22Rv1 (cell line): ENCODE measurements at regions not wholly inside any gene's neighbourhood (a gene's known extent, or its start where the extent isn't known, plus 50 kb on each side); places are given as distances from the start of the nearest gene placed in this dataset.
"Not testable (repeated sequence)": the region's sequence is repeated elsewhere in the genome, so short reads cannot be mapped to it uniquely, and the experiment has no call there.

Experiments
- H3K27ac ChIP-seq: fragments of 450-650 bp; 2 replicates; pipeline ENCODE4 v1.5.1; 2017
- ZFX ChIP-seq: fragments of 450-650 bp; IDR thresholded peaks from 2 replicates; pipeline ENCODE4 v1.6.1; 2017; ENCODE audit warnings: antibody characterized with exemption, borderline replicate concordance
- TF ChIP-seq, protein P1 (sequence below): fragments of 450-650 bp; IDR thresholded peaks from 2 replicates; pipeline ENCODE4 v1.5.1; 2017; ENCODE audit warnings: mild to moderate bottlenecking

DNA sequence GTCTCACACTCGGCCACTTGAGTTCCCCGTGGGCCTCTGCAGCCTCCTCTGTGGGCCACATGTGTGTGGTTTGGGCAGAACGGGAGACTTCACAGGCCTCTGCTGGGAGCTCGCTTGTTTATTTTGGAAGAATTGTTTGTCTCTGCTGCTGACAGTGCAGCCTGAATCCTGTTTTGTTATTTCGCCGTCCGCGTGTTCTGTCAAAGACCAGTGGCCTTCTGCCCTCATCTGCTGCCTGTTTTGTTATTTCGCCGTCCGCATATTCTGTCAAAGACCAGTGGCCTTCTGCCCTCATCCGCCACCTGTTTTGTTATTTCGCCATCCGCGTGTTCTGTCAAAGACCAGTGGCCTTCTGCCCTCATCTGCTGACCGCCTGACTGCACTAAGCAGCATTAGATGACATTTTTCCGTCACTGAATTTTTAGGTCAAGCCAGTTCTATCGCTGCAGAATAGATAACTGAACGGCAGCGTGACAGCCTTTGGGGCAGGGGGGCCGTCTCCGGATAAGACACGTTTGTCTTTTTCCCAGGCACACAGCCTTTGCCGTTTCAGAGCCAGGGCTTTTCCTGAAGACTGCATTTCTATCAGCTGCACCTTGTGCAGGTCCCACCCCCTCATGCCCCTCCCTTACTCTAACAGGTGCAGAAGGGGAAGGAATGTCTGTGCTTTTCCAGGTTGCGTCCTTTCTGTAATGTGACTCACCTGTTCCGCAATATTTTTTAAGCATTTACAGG, 158.5 kb upstream of the AFDN start:
- no peak overlapping the region for H3K27ac ChIP-seq
- no peak for TF ChIP-seq ZFX
- TF ChIP-seq, protein P1, sequence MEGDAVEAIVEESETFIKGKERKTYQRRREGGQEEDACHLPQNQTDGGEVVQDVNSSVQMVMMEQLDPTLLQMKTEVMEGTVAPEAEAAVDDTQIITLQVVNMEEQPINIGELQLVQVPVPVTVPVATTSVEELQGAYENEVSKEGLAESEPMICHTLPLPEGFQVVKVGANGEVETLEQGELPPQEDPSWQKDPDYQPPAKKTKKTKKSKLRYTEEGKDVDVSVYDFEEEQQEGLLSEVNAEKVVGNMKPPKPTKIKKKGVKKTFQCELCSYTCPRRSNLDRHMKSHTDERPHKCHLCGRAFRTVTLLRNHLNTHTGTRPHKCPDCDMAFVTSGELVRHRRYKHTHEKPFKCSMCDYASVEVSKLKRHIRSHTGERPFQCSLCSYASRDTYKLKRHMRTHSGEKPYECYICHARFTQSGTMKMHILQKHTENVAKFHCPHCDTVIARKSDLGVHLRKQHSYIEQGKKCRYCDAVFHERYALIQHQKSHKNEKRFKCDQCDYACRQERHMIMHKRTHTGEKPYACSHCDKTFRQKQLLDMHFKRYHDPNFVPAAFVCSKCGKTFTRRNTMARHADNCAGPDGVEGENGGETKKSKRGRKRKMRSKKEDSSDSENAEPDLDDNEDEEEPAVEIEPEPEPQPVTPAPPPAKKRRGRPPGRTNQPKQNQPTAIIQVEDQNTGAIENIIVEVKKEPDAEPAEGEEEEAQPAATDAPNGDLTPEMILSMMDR = no peak

DNA sequence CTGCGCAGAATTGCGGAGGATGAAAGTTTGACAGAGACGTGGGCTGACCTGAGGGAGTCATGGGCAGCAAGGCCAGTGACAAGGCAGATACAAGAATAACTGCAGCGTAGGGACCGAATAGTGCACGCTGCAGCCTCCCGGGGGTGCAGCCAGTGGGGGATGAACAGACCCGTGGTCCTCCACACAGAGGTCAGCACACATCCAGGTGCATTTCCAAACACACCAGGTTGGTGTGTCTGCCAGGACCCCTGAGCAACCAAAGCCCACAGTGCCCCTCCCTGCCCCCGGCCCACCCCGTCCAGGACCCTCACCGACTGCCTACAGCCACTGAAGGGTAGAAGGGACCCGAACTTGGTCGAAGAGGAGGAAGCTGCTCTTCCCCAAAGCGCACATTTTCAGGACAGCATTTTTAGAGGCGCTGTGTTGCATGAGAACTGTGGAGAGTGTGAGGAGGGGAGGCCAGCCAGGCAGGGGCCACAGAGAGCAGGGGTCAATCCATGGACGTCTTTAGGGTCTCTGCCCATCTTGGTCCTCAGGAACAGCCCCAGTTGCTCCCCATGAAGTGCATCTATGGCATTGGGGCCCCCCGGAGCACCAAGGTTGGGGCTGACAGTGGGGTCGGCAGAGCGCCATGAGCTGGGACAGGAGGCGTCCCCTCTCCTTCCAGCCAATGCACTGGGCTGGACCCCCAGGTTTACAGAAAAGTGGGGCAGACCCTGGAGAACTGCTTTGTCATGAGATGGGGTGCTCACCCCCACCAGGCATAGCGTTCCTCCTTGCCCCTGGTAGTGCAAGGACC, 157.8 kb upstream of the AFDN start:
- no peak for TF ChIP-seq ZFX
- TF ChIP-seq, protein P1 = no peak
- no peak overlapping the region for H3K27ac ChIP-seq

DNA sequence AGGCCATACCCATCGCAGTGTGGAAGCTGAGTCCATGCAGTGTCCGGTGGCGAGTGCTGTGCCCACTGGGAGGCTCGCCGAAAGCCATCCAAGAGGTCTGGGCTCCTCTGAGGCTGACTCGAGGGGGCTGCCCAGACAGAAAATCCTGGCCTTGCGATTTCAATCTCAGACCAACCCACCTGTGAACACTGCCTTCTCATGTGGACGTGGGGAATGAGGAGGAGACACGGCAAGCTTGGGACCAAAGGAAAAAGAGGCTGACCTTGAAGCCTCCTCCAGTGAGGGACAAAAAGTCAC, 157.2 kb upstream of the AFDN start:
- H3K27ac ChIP-seq = no peak overlapping the region
- no peak for TF ChIP-seq ZFX
- TF ChIP-seq, protein P1 = no peak

DNA sequence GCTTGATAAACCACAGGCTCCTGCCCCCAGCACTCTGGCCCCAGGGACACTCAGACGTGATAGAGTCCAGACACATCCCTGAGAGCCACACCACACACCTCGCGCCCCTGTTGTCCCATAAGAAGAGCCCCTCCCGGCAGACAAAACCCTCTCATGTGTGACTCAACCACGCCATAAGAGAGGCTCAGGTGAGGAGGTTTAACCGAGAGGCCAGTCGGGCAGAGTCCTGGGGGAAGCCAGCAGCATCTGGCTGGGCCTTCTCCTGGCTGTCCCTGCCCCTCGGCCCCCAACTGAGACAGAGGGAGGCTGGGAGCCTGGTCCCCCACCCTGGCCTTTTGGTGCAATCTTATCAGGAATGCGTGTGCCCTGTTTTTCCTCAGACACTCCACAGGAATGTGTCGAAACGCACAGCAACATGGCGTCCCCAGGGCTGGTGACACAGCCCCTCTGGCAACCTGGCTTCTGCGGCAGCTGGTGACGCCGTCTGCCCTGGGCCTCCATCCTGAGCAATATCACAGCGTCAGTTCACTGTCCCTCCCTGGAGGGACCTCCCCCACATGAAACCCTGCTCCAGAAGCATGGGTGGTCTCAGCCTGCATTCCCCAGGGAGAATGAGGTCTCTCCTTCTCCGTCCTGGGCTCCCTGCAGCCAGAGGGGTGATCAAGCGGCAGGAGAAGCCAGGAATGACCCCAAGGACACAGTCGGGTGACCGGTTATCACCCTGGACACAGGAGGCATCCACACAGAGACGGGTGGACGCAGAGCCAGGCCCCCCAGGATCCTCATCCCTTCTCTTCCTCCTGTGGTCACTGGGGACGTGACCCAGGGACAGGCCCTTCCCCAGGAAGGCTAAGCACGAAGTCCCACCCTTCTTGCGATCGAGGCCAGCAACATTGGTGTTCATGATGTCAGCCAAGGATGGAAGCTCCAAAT, 156.6 kb upstream of the AFDN start:
- no peak for TF ChIP-seq ZFX
- TF ChIP-seq, protein P1 = no peak
- H3K27ac ChIP-seq = no peak overlapping the region

DNA sequence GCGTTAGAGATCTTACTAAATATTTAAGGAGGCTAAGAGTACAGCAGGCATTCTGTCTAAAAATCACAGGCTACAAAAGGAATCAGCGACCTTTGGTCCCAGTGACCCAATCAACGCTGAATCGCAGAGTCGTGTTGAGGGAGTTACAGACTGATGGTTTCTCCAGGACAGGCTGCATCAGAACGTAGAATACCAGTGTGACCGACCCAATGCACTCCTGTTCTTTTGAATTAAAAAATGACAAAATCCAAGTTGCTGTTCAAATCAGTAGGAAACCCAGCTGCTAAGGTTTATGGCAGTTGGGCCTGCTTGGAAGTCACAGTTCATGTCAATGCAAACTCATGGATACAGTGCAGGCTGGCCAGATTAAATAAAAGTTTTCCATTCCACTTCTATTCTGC, 155.8 kb upstream of the AFDN start:
- TF ChIP-seq ZFX = no peak
- TF ChIP-seq, protein P1 = no peak
- H3K27ac ChIP-seq = no peak overlapping the region

DNA sequence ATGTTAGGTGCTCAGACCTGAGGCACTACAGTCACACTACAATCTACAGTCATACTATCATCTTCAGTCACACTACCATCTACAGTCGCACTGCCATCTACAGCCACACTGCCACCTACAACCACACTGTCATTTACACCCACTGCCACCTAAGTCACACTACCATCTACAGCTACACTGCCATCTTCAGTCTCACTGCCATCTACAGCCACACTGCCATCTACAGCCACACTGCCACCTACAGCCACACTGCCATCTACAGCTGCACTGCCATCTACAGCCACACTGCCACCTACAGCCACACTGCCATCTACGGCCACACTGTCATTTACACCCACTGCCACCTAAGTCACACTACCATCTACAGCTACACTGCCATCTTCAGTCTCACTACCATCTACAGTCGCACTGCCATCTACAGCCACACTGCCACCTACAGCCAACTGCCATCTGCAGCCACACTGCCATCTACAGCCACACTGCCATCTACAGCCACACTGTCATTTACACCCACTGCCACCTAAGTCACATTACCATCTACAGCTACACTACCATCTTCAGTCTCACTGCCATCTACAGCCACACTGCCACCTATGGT, 155.2 kb upstream of the AFDN start:
- H3K27ac ChIP-seq = not testable (repeated sequence)

DNA sequence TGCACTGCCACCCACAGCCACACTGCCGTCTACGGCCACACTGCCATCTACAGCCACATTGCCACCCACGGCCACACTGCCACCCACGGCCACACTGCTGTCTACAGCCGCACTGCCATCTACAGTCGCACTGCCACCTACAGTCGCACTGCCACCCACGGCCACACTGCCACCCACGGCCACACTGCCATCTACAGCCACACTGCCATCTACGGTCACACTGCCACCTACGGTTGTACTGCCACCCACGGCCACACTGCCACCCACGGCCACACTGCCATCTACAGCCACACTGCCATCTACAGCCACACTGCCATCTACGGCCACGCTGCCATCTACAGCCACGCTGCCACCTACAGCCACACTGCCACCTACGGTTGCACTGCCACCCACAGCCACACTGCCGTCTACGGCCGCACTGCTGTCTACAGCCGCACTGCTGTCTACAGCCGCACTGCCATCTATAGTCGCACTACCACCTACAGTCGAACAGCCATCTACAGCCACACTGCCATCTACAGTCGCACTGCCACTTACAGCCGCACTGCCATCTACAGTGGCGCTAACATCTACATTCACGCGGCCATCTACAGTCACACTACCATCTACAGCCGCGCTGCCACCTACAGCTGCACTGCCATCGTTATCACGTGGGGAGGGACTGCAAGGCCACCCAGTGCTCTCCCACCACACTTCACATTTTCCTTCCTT, 154.6 kb upstream of the AFDN start:
- TF ChIP-seq ZFX = no peak
- TF ChIP-seq, protein P1 = no peak

More for the DNA sequence above, 154.6 kb upstream of the AFDN start:
- H3K27ac ChIP-seq = no peak overlapping the region
